Rectal smooth muscle tissue (tissue), 1 donor: ENCODE measurements at regions not wholly inside any gene's neighbourhood (a gene's known extent, or its start where the extent isn't known, plus 50 kb on each side); places are given as distances from the start of the nearest gene placed in this dataset.

Experiments
- H3K27ac ChIP-seq: one replicate; pipeline ENCODE4 v1.7.0; 2013; ENCODE audit warnings: low read depth, low read length, inconsistent platforms
- H3K27me3 ChIP-seq: one replicate; pipeline ENCODE4 v1.7.0; 2013; ENCODE audit warnings: low read length; ENCODE audit not compliant: control insufficient read depth, insufficient read depth
- H3K36me3 ChIP-seq: one replicate; pipeline ENCODE4 v1.7.0; 2013; ENCODE audit warnings: low read length; ENCODE audit not compliant: control insufficient read depth, insufficient read depth
- H3K4me1 ChIP-seq: one replicate; pipeline ENCODE4 v1.7.0; 2013; ENCODE audit warnings: low read length; ENCODE audit not compliant: control insufficient read depth, insufficient read depth
- H3K4me3 ChIP-seq: one replicate; pipeline ENCODE4 v1.7.0; 2013; ENCODE audit warnings: low read length
- H3K9ac ChIP-seq: one replicate; pipeline ENCODE4 v1.7.0; 2013; ENCODE audit warnings: low read length

DNA sequence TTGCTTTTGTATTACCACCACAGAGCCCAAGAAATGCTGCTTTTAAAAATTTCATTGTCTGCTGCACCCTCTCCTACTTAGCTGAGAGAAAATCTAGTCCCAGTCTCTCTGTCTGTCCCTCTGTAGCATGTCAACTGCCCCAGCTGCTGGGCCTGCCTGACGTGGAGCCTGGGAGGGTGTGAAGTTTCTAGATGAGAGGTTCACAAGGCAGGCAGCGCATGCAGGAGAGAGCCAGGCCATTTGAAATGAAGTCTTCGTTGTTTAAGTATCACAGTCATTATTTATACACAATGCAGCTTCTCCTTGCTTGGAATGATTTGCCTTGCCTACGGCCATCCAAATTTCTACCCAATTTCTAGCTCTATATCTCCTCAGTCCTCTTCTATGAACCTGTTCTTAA, 306.8 kb upstream of the PLXNA2 start:
- Histone ChIP-seq H3K9ac (no peak overlapping the region), H3K36me3 (no peaks in the 10 kb centered on the region), H3K27me3 (no peaks in the 10 kb centered on the region), H3K4me1 (no peaks in the 10 kb centered on the region), H3K27ac (no peak overlapping the region), H3K4me3 (no peak overlapping the region)

DNA sequence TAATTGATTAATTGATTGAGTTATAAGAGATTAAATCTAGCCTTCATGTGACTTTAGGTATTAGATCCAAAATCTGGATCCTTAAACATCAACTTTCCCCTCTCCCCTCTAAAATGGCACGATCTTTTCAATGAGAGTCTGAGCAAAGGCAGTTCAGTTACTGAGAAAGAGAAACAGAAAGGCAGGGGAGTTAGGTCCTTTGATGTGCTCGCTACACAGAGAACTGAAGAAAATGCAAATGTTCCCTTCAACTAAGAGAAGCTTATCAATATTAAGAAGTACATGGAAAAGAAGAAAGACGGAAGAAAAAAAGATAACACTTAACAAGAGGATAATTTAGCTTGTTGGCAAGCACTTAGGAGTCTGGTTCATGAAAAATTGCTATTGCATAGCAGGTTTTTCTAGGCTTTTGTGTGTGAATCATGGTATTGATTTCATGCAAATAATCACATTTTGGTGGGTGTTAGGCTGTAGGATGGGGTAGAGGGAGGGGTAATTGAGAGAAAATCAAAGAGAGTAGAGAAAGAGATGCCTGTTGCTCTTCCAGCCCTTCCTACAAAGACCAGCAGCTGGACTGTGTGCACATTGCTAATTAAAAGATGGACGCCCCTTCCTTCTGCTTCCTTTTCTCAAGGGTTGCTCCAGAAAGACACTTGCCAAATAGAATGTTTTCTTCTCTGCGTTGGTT, 307.6 kb upstream of the PLXNA2 start:
- no peak overlapping the region for H3K9ac ChIP-seq
- H3K4me3 ChIP-seq: no peak overlapping the region
- H3K4me1 ChIP-seq: no peaks in the 10 kb centered on the region
- no peaks in the 10 kb centered on the region for H3K27me3 ChIP-seq
- H3K36me3 ChIP-seq: no peaks in the 10 kb centered on the region
- H3K27ac ChIP-seq: no peak overlapping the region

GRCh38 chr1:208552928-208553327, 308.7 kb upstream of the PLXNA2 start:
- Histone ChIP-seq H3K36me3 (no peaks in the 10 kb centered on the region), H3K9ac (no peak overlapping the region), H3K27me3 (no peaks in the 10 kb centered on the region), H3K4me1 (no peaks in the 10 kb centered on the region), H3K4me3 (no peak overlapping the region), H3K27ac (no peak overlapping the region)

- Histone ChIP-seq H3K9ac (no peak overlapping the region), H3K4me3 (no peak overlapping the region), H3K4me1 (no peaks in the 10 kb centered on the region), H3K36me3 (no peaks in the 10 kb centered on the region), H3K27me3 (no peaks in the 10 kb centered on the region), H3K27ac (no peak overlapping the region)
These were observed 312.3 kb upstream of the PLXNA2 start for GRCh38 chr1:208556461-208556860.

DNA sequence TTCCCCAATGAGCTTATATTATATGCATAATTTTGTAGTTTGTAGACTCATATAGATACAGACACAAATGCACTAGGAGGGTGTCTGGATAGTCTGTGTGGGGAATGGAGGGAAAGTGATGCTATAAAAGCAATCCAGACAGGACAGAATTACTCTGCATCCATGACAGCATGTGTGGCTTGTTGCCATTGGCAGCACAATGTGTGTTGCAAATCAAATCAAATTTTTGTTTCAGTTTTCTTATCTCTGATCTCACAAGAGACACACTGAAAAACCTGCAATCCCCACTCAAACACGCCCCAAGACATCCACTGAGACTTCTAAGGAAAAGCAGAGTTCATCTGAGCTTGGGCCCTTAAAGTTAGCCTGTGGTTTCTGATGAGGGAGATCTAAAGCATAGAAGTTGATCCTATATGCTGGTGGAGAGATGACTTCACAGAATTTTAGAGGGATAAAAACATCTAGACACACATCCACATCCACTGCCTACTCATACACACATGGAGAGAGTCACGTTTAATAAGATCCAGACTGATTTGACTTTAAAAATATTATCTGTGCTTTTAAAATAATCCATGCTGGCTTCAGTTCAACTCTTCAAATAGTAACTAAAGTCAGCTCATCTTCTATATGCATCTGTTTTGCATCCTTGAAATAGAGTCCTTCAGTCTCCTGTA, 313.0 kb upstream of the PLXNA2 start:
- Histone ChIP-seq H3K4me3 (no peak overlapping the region), H3K27ac (no peak overlapping the region), H3K9ac (no peak overlapping the region), H3K27me3 (no peaks in the 10 kb centered on the region), H3K36me3 (no peaks in the 10 kb centered on the region), H3K4me1 (no peaks in the 10 kb centered on the region)

- H3K9ac ChIP-seq: no peak overlapping the region
- no peaks in the 10 kb centered on the region for H3K36me3 ChIP-seq
- H3K4me1 ChIP-seq: no peaks in the 10 kb centered on the region
- no peak overlapping the region for H3K27ac ChIP-seq
- no peak overlapping the region for H3K4me3 ChIP-seq
- H3K27me3 ChIP-seq: no peaks in the 10 kb centered on the region
These were observed 313.5 kb upstream of the PLXNA2 start for GRCh38 chr1:208557723-208558094.

- no peak overlapping the region for H3K9ac ChIP-seq
- no peaks in the 10 kb centered on the region for H3K27me3 ChIP-seq
- H3K36me3 ChIP-seq: no peaks in the 10 kb centered on the region
- H3K4me1 ChIP-seq: no peaks in the 10 kb centered on the region
- H3K4me3 ChIP-seq: no peak overlapping the region
- H3K27ac ChIP-seq: no peak overlapping the region
These were observed 315.6 kb upstream of the PLXNA2 start for GRCh38 chr1:208559597-208560329.

DNA sequence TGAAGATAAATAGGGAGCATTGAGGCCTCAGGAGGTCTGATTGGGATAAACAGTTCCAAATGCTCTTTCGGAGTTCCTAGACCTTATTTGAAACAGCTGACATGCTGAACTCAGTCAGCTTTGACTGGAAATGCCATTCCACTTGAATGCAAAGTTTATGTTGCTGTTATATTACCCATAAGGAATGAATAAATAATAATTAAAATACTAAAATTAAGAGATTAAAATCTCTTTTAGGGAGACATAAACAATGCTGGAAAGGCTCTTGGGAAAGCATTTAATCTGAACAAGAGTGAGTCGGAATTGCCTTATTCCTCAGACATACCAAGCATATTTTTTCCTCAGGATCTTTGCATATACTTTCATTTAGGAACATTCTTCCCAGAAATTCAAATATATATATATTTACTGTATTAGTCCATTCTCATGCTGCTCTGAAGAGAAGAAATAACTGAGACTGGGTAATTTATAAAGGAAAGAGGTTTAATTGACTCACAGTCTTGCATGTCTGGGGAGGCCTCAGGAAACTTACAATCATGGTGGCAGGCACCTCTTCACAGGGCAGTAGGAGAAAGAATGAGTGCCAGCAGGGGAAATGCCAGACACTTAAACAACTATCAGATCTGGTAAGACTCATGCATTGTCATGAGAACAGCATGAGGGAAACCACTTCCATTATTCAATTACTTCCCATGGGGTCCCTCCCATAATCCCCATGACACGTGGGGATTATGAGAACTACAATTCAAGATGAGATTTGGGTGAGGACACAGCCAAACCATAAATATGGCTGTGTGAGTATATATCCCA, 318.2 kb upstream of the PLXNA2 start:
- H3K27ac ChIP-seq: no peak overlapping the region
- H3K4me1 ChIP-seq: no peaks in the 10 kb centered on the region
- no peaks in the 10 kb centered on the region for H3K36me3 ChIP-seq
- no peak overlapping the region for H3K4me3 ChIP-seq
- no peak overlapping the region for H3K9ac ChIP-seq
- H3K27me3 ChIP-seq: no peaks in the 10 kb centered on the region

DNA sequence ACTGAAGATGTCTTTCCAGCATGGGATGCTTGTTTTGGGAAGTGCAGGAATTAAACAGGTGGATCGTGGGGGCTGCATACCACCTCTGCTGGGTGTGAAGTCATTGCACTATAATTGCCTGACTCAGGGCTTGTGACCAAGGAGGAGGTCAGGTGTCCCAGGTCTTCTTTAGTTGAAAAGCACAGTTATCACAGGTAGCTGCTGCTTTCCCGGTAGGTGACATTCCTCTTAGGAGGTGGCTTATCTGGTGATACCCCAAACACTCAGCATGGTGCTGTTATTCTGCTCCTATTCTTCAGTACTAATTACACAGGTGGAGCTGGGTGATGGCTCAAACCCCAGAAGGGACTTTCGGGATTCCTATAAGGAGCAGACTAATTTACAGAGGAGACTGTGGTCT, 320.3 kb upstream of the PLXNA2 start:
- Histone ChIP-seq H3K4me1 (no peaks in the 10 kb centered on the region), H3K36me3 (no peaks in the 10 kb centered on the region), H3K27me3 (no peaks in the 10 kb centered on the region), H3K9ac (no peak overlapping the region), H3K27ac (no peak overlapping the region), H3K4me3 (no peak overlapping the region)

DNA sequence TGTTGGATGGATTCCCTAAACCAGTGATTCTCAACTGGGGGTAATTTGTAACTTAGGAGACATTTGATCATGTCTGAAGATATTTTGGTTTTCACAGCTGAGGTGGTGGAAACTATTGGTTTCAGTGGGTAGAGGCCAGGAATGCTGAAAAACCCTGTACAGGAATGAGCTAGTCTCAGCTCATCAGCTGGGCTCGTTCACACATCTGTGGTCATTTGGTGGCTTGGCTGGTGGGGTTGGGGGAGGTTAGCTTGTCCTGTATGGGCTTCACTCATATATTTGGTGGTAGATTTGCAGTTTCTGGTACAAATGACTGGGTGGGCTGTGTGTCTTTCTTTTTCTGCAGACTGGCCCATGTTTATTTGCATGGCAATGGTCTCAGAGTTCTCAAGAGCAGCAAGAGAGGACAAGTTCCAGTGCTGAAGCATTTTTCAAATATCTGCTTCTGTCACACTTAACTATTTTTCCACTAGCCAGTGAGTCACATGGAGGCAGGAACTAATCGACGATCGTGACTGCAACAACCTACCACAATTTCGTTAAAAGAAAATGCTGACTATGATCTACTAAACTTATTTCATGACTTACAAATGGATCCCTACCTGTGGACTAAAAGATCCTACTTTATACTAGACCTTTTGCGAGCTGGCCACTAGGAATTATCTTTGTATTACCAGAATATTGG, 321.7 kb upstream of the PLXNA2 start:
- Histone ChIP-seq H3K27ac (no peak overlapping the region), H3K4me1 (no peaks in the 10 kb centered on the region), H3K9ac (no peak overlapping the region), H3K4me3 (no peak overlapping the region), H3K27me3 (no peaks in the 10 kb centered on the region), H3K36me3 (no peaks in the 10 kb centered on the region)

DNA sequence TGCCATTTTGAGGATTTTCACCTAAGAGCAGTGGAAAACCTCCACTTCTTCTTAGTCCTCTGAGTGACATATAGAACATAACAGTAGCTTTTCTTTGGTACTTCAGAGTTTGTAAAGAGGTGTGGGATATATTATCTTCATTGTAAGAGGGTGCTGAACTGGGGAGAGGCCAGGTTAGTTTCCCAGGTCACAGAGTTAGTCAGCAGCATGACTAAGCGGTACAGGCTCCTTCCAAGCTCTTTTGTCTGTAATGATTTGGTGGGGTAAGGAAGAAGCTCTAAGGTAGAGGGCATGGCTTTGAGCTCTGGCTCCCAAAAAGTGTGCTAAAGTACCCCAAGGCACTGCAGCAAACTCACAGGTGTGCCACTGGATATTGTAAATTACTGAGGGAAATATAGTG, 325.0 kb upstream of the PLXNA2 start:
- H3K36me3 ChIP-seq: no peaks in the 10 kb centered on the region
- no peaks in the 10 kb centered on the region for H3K4me1 ChIP-seq
- H3K9ac ChIP-seq: no peak overlapping the region
- no peak overlapping the region for H3K4me3 ChIP-seq
- H3K27me3 ChIP-seq: no peaks in the 10 kb centered on the region
- H3K27ac ChIP-seq: no peak overlapping the region

- Histone ChIP-seq H3K27ac (no peak overlapping the region), H3K9ac (no peak overlapping the region), H3K27me3 (no peaks in the 10 kb centered on the region), H3K4me3 (no peak overlapping the region), H3K4me1 (no peaks in the 10 kb centered on the region), H3K36me3 (no peaks in the 10 kb centered on the region)
These were observed 326.2 kb upstream of the PLXNA2 start for GRCh38 chr1:208570362-208570761.
